Fibroblast of lung (primary cell): ENCODE measurements at regions not wholly inside any gene's neighbourhood (a gene's known extent, or its start where the extent isn't known, plus 50 kb on each side); places are given as distances from the start of the nearest gene placed in this dataset.
"Not testable (repeated sequence)": the region's sequence is repeated elsewhere in the genome, so short reads cannot be mapped to it uniquely, and the experiment has no call there.

Experiments used
- EZH2 ChIP-seq: IDR thresholded peaks from 2 replicates; pipeline ENCODE4 v1.5.1; 2012; ENCODE audit warnings: low read length, control low read depth, mild to moderate bottlenecking; ENCODE audit errors: missing control alignments
- TF ChIP-seq, protein P1 (sequence below), 2 donors: IDR thresholded peaks in 1 of 2; conservative IDR thresholded peaks in 1 of 2; 1 replicate in 1 of 2; 2 replicates in 1 of 2; pipeline ENCODE4 v1.5.1; 2011 to 2012; ENCODE audit warnings: low read length in 2 of 2, control low read depth in 1 of 2, inconsistent platforms in 1 of 2, low read depth in 1 of 2, mild to moderate bottlenecking in 1 of 2

DNA sequence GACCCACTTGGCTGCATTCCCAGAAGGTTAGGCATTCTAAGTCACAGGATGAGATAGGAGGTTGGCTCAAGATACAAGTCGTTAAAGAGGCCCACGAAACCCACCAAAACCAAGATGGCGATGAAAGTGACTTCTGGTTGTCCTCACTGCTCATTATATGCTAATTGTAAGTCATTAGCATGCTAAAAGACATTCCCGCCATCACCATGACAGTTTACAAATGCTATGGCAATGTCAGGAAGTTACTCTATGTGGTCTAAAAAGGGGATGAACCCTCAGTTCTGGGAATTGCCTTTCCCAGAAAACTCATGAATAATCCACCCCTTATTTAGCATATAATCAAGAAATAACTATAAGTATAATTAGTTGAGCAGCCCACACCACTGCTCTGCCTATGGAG, 715.7 kb upstream of the TMPRSS15 start:
- TF ChIP-seq, protein P1, sequence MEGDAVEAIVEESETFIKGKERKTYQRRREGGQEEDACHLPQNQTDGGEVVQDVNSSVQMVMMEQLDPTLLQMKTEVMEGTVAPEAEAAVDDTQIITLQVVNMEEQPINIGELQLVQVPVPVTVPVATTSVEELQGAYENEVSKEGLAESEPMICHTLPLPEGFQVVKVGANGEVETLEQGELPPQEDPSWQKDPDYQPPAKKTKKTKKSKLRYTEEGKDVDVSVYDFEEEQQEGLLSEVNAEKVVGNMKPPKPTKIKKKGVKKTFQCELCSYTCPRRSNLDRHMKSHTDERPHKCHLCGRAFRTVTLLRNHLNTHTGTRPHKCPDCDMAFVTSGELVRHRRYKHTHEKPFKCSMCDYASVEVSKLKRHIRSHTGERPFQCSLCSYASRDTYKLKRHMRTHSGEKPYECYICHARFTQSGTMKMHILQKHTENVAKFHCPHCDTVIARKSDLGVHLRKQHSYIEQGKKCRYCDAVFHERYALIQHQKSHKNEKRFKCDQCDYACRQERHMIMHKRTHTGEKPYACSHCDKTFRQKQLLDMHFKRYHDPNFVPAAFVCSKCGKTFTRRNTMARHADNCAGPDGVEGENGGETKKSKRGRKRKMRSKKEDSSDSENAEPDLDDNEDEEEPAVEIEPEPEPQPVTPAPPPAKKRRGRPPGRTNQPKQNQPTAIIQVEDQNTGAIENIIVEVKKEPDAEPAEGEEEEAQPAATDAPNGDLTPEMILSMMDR (conservative IDR thresholded peaks at IDR 0.05 in 1 of 2, IDR thresholded peaks at IDR 0.05 in 1 of 2; ENCODE audit: low read depth in 1 of 2, low read length in 2 of 2), result not testable (repeated sequence)
- not testable (repeated sequence) for TF ChIP-seq EZH2
